MM.1S (cell line): ENCODE measurements at regions not wholly inside any gene's neighbourhood (a gene's known extent, or its start where the extent isn't known, plus 50 kb on each side); places are given as distances from the start of the nearest gene placed in this dataset.

Source experiments
- EZH2 ChIP-seq: fragments of 300-600 bp; sonication (generic); optimal IDR thresholded peaks from 2 replicates; pipeline ENCODE3; 2017; ENCODE audit warnings: low read depth, mild to moderate bottlenecking, antibody characterized with exemption, low read length, mixed read lengths
- EZH2phosphoT487 ChIP-seq: fragments of 300-600 bp; sonication (generic); IDR thresholded peaks from 2 replicates; pipeline ENCODE4 v1.6.1; 2018; ENCODE audit warnings: antibody characterized with exemption, low read length
- TF ChIP-seq, protein P1 (sequence below): fragments of 300-600 bp; sonication (generic); IDR thresholded peaks from 2 replicates; pipeline ENCODE4 v1.5.1; 2016; ENCODE audit warnings: antibody characterized with exemption, low read length, mixed read lengths

DNA sequence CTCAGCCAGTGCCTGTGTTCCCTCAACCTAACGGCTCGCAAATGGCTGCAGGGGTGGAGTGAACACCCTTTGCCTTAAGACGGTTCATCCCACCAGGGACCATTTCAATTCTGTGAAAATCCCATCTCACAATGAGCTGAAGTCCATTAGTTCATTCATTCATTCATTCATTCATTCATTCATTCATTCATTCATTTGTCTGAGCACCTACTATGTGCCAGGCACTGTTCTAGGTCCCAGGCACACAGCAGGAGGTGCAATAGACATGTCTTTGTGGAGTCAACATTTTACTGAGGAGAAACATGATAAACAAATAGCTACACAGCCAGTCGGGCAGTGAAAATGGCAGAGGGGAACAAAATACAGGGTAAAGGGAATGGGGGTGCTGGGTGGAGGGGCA lies 618.8 kb downstream of the MATN1 start:
- TF ChIP-seq, protein P1, sequence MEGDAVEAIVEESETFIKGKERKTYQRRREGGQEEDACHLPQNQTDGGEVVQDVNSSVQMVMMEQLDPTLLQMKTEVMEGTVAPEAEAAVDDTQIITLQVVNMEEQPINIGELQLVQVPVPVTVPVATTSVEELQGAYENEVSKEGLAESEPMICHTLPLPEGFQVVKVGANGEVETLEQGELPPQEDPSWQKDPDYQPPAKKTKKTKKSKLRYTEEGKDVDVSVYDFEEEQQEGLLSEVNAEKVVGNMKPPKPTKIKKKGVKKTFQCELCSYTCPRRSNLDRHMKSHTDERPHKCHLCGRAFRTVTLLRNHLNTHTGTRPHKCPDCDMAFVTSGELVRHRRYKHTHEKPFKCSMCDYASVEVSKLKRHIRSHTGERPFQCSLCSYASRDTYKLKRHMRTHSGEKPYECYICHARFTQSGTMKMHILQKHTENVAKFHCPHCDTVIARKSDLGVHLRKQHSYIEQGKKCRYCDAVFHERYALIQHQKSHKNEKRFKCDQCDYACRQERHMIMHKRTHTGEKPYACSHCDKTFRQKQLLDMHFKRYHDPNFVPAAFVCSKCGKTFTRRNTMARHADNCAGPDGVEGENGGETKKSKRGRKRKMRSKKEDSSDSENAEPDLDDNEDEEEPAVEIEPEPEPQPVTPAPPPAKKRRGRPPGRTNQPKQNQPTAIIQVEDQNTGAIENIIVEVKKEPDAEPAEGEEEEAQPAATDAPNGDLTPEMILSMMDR: no peak
- no peak for TF ChIP-seq EZH2phosphoT487
- no peak for TF ChIP-seq EZH2
